ENCODE measurements at regions not wholly inside any gene's neighbourhood (a gene's known extent, or its start where the extent isn't known, plus 50 kb on each side); places are given as distances from the start of the nearest gene placed in this dataset.

DNA sequence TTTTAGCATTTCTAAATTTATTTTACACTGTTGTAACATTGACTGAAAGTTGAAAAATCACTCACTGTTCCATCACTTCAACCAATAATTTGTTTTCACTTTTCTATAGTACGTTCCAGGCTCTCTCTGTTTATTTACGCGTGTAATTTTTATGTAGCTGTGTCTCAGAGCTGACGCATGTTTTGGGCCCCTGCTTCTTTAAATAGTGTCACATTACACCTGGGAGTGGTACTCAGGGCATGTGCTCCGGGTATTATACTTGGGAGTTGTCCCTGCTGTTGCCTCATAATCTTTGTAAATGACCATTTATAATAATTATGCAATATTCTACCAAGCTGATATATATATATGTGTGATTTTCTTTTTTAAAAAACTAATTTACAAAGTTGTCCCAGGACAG lies 132.8 kb upstream of the CPM start:
- DNase-seq: no peak

DNA sequence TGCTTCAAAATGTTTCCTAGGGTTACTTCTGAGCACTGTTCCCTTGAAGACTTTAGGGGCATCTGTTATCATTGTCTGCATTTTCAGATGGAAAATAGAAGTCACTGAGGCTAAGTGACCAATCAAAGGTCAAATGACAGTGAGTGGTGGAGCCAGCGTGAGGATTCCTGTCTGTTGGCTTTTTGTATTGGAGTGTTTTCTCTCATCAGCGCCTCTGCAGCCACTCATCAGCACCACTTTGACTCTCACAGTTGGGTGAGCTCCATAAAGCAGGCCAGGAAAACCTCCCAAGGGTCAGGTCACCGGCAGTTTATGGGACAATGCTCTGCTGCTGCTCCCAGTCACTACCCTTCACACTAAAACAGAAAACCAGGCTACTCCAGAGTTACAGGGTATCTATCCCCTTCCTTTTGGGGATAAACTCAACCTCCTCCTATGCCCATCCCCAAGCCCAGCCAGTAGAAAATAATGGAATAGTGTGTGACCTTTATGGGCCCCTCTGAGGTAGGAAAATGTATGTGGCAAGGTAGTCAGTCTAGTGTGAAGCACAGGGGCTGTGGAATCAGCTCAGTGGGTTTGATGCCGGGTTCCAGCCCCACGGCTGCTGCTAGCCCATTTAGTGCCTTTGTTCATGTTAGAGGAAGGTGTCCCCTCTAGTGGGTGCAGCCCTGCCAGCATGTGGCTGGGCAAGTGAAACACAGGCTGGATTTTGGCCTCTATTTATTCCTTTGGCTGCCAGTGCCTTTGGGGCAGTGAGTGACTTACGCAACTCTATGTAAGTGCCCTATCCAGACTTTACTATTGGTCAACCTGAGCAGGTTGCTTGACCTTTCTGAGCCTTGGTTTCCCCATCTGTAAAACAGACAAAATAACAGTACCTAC lies 133.8 kb upstream of the CPM start:
- DNase-seq: no peak

DNA sequence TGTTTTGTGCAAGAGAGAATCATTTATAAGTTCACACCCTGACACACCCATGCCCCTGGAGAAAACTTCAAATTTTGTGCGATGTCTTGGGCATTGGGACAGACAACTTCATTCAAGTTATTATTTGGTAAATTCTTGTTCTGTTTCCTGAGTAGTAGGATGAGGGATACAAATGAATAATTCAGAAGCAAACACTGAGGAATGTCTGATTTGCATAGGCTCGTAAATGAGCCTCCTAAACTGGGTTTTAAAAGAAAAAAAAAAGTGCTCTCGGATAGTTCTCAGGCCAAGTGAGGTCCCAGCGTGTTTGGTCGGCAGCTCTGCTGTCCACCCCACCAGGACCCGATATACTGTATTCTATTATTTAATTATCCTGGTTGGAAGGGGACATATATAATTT lies 134.7 kb upstream of the CPM start:
- DNase-seq: no peak

DNA sequence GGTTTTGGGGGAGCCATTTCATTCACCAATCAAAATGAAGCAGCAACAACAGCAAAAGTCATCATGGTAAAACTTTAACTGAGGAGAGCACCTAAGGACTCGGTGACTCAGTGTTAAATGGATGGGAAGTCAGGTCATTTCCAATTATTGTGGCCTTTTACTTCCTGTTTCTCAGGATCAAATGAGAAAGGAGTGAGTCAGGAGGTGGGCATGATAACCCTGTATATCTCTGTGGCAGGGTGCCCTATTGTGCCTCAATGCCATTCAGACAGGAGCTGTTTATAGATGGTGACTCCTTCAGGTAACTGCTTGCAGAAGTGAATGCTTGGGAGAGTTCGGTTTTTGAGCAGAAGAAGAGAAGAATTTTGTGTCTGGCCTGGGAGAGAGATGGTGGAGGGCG lies 135.5 kb upstream of the CPM start:
- no peak for DNase-seq

DNA sequence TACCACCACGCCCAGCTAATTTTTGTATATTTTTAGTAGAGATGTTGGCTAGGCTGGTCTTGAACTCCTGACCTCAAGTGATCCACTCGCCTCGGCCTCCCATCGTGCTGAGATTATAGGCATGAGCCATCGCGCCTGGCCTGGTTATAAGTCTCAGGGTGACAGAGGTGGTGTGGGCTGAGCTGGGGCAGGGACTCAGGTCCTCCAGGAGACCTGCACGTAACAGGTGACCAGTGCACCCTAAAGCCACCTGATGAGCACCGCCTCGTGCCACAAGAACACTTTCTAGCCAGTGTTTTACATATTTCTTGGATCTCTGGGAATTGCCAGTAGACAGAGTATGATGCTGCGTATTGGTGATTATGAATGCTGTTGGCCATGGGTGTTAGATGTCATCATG lies 136.5 kb upstream of the CPM start:
- no peak for DNase-seq

DNA sequence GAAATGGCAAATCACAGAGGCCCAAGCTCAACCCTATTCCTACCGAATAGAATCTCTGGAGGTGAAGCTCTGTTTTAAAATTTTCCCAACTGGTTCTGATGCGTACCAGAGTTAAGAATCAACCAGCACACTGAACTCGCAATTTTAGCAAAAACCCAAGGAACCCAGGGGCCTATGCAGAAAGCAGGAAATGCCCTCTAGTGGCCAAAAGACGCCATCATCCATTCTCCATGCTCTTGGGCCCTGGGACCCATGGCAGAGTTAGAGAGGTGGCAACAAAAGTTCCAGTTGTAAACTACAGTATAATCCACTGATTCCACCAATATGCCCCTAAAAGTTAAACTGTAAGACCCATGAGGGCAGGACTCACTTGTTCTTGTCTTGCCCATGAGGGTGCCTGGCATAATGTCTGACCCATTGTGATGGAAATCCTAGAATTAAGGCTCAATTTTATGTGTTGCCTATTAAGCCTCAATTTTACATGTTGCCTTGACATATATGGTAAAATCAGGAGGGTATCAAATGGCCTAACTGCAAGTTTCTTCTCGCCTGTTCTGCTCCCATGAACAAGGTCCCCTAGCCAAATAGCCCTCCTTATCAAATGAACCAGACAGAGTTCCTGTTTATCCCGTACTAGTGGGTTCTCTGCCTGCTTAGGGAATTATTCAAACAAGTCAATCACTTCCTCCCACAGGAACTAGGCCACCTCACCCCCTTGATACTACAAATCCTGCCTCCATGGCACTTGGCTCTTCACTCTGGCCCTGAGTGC lies 137.5 kb upstream of the CPM start:
- DNase-seq: peak; percentile 7

DNA sequence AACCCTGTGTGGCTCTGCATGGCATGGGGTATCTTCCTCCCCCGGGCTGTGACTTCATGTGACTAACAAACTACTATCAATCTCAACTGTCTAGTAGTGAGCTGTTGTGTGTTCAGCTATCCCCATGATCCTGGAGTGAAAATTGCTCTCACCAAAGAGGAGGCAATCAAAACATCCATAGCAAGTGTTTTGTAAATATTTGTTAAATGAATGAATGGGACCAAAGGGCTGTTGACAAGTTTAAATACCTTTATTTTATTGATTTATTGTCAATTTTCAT lies 138.1 kb upstream of the CPM start:
- DNase-seq: no peak

DNA sequence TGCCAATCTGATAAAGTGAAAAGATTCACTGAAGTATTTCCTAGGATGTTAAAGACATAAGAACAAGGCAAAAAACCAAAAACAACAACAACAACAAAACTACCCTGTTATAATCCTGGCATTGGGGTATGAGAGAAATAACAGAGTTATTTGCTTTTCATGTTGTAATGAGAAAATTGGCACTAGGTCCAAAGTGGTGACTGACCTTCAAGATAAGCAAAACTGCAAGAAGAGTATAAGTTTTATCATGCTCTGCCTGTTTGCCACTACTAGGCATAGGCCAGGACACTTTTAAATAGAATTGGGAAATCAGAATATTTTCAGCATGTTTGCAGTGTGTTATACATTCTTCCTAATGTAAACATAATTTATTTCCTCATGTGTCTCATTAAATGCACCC lies 140.1 kb upstream of the CPM start:
- DNase-seq: no peak

DNA sequence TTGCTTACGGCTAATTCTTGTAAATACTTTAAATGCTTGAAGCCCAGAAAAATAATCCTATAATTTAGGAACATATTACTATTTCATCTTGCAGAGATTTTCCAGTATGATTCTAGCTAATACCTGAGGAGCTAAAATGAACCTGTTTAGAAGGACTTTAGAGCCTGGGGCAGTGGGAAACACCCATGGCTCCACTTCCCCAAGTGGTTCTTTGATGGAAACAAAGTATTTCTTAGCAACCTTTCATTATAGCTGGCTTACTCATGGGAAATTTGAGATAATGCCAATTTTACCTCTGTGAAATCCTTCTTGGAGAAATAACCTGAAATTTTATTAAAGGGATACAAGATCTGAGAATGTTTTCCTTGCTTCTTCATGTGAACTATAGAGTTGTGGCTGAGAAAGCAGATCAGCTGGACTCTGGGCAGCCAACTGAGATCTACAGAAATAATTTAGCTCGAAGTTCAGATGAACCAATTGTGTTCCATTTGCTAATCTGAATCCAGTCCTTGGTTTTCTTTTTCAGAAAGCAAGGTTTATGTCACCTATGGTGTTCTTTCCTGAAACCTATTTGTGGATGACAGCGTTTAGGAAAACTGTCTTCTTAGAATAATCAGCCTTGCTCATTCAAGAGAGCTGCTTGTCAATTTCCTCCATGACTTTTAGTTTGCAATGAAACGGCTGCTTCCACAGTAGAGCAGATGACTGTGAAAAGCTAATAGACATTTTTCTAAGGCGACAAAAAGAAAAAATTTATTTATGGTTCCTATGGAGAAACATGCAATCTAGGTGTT lies 141.8 kb upstream of the CPM start:
- no peak for DNase-seq

DNA sequence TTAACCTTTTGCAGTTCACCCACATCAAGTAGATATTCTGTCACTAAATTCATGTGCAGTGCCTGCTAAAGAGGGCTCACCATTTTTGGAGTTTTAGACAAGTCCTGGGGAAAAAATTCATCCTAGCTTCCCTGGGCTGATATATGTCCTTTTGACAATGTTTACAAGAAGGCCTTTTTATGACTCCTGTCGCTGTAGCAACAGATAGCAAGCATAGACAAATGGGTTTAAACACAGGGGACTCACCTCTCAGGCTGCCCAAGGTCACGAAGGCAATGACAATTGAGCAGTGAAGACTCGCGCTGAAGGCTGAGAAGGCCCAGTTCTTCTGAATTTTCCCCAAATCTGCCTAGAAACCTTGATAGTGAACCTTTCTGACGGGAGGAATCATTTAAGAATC lies 150.7 kb upstream of the CPM start:
- no peak for DNase-seq

DNA sequence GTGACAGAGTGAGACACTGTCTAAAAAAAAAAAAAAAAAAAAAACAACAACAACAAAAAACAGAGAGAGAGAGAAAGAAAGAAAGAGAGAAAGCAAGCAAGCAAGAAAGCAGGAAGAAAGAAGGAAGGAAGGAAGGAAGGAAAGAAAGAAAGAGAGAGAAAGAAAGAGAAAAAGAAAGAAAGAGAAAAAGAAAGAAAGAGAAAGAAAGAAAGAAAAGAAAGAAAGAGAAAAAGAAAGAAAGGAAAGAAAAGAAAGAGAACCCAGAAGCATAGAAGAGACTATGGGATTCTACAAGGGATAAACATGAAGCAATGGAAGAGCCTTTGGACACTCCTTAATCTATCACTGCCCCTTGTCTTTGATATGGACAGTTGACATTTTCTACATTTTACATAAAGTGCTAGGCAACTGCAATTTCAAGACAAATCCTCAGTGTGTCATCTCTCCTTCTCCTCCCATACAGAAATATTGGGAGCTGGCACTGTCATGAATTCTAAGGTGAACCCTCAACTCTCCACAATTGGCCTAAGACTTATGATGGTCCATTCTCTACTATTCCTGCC lies 151.9 kb upstream of the CPM start:
- DNase-seq: no peak

DNA sequence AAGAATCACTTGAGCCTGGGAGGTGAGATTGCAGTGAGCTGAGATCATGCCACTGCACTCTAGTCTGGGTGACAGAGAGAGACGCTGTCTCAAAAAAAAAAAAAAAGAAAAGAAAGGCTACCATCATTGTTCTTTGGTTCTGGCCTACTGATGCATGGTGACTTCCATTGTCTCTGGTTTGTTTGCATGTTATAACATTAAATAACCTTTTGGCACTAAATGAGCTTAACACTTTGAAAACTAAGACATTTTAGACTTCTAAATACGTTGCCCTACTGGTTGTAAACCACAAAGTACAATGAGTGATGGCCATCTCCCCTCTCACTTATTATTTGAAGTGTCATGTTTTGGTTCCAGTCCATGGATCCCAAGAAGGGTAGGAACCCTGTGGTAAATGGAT lies 152.9 kb upstream of the CPM start:
- no peak for DNase-seq

DNA sequence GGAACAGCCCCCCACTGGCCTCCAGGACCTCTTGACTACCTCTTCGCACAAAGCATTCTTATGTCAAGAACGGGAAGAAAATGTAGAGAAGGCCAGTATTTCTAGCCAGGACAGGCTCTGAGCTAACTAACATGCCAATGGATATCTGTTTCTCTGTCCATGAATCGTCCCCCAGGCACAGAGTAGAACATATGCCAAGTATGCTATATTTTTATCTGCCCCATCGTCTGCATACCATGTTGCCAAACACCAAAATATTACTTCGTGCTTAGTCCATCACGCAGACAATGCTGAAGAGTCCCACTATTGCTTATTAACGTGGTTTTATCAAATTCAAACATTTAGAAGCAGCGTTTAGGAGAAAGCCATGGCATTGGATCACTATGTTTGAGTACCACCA lies 151.4 kb upstream of the CPSF6 start:
- no peak for DNase-seq

DNA sequence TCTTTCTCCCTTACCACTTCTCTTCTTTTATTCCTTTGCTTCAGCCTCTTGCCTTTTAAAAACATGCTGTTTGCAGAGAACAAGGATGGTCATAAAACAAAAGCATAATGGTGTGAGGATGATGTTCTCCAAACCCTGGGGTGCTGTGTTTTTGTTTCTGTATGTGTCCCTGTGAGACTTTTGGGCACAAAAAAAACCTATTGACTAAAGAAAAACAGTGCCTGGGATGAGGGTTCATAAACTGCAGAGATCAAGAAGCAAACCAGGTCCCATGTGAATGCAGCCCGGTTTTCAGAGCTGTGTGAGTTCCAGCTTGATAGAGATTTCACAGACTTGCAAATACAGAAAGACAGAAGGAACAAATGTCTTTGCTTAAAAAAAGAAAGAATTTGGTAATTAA lies 148.6 kb upstream of the CPSF6 start:
- DNase-seq: no peak

DNA sequence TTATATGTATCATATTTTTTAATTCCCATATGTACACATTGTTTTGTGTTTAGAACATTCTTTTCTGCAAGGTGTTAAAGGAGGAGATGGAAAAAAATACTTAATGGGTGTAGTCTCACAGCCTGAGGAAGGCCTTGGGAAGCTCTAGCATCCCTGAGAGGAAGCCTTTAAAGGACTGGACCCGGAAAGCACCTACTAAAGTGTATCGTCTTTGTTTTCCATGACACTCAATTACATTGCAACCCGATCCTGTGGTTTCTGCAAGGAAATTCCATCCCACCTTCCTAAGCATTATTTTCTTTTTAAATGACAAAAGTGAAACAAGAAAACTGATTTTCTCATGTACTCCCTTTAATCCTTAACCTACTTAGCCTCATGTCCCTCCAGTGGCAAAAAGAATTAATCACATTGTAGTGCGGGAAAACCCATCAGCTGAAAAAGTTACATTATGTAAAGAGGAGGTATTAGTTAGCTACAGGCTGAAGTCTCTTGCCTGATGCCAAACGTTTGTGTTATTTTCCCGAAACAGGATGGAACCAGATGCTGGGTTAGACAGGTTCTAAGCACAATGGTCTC lies 147.8 kb upstream of the CPSF6 start:
- no peak for DNase-seq

DNA sequence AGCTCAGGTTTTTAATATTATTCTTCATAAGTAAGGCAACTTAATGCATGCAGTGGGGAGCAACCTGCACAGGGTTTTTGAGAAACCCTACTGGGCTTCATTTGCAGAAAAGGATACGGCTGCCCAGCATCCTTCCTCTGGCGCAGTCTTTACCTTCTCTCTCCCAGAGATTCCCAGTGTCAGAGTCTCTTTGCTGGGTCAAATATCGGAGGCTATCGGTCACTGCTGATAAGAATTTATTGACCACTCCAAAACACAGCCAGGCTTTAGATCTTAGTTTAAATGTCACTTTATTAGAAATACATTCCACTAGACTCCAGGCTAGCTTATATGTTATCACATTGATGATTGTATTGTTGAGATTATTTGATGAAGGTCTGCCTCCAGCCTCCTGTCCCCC lies 147.2 kb upstream of the CPSF6 start:
- DNase-seq: no peak

DNA sequence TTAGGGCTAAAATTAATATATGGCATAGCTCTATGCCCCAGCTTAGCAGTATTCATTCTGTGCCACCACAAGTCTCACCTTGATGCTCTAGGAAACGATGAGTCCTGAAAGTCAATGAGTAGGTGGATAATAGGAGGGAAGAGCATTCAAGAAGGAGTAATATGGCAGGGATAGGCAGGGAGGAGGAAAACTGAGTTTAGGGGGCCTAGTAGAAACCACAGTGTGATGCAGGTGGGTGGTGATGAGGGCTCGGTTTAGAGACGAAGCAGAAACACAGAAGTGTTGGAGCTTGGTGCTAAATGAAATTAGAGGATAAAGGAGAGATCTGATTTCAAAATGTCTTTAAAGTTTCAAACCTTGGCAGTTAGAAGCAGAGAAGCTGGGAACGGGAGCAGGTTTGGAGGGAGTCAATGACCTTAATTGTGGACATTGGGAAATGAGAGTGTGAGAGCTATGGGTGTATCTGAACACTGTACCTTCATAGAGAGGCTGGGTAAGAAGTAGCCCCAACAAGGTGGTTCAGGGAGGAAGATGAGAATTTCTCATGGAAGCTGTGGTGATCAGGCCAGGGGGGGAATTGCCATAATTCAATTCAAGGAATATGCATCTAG lies 144.7 kb upstream of the CPSF6 start:
- no peak for DNase-seq

DNA sequence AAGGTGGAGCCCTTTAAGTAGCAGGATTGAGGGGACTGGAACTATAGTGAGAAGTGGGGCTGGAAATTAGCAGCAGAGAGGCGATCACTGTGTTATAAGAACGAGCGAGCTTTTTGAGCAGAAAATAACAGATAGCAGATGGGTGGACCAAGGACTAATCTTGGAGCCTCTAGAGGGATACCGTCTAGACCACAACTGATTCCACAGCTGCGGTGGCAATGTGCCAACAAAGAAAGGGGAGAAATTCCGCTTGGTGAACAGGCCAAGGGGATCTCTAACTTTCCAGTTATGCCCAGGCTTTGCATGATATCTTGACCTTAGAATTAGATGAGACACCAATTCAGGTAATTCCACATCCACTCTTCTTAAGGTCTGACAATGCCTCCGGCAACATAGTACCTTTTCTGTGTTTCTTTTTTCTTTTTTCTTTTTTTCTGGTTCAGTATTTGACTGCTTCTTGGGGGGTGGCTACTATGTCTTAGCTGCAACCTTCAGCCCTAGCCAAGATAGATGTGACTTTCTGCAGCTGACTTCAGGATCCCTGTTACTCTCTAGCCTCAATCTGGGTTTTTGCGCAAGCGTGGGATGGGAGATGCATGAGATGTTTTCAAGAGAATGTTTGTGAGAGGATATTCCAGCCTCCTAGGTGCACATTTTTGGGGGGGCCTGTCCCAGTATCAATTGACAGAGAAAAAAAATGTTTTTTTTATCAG lies 143.4 kb upstream of the CPSF6 start:
- DNase-seq: no peak

DNA sequence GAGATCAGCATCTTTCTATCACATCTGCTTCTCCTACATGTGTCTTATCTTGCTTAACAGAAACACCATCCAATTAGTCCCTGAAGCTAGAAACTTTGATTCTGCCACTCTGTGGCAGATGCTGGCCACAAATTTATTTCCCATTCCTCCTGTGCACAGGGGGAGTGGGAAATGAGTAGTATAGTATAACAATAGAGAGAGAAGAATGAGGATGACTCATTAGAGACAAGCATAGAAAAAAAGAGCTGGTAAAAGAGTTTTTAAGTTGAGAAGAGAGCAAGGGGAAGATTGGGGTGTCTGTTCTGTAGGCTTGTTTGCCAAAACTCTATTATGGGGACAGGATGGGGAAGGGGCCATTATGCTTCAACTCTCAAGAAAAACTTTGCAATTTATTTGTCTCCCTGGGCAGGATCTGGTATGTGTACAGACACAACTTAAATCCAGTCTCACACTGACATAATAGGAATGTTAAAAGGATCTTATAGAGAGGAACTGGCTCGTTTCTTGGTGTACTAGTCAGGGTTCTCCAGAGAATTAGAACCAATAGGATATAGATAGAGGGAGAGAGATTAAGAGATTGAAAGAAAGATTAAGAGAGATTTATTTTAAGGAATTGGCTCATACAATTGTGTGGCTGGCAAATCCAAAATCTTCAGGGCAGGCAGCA lies 142.6 kb upstream of the CPSF6 start:
- DNase-seq: no peak

DNA sequence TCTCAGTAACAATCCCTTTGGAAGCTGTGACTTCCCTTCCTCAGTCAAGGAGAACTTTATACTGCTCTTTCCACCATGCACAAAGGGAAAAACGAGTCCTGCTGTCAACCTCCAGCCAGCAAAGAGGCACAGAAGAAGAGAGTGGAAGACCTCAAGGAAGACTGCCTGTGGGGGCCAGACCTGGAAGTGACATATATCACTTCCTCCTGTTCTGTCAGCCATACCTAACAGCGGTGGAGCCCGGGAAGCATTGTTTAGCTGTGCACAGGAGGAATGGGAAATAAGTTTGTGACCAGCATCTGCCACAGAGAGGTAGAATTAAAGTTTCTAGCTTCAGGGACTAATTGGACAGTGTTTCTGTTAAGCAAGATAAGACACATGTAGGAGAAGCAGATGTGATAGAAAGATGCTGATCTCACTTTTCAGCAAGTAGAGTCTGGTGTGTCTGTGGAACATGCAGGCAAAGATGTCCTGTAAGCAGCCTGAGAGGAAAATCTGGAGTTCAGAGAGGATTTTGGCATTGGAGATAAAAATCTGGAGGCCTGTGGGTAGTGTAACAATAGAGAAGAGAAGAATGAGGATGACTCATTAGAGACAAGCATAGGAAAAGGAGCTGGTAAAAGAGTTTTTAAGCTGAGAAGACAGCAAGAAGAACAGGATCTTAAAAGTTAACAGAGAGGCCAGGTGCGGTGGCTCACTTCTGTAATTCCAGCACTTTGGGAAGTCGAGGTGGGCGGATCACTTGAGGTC lies 141.6 kb upstream of the CPSF6 start:
- DNase-seq: no peak

All from KG1 (cell line).